Neural progenitor cell (in vitro differentiated cells): ENCODE measurements at regions not wholly inside any gene's neighbourhood (a gene's known extent, or its start where the extent isn't known, plus 50 kb on each side); places are given as distances from the start of the nearest gene placed in this dataset.

Experiments used
- DNase-seq: peaks from one replicate; pipeline ENCODE4 v3.0.0-alpha.2; 2016; ENCODE audit warnings: low spot score
- H2AFZ ChIP-seq: fragments of 200-600 bp; sonication (generic); replicated peaks from 2 replicates; pipeline ENCODE4 v1.6.1; 2016; ENCODE audit warnings: antibody characterized with exemption
- H3F3A ChIP-seq: fragments of 200-600 bp; sonication (generic); 2 replicates; pipeline ENCODE4 v1.6.1; 2016; ENCODE audit warnings: antibody characterized with exemption, low read depth
- H3K27ac ChIP-seq: fragments of 200-600 bp; sonication (generic); 2 replicates; pipeline ENCODE4 v1.5.1; 2016; ENCODE audit warnings: mild to moderate bottlenecking
- H3K27me3 ChIP-seq: fragments of 200-600 bp; sonication (generic); 2 replicates; pipeline ENCODE4 v1.6.1; 2016; ENCODE audit warnings: mild to moderate bottlenecking, moderate library complexity
- H3K36me3 ChIP-seq: fragments of 200-600 bp; sonication (generic); 2 replicates; pipeline ENCODE4 v1.5.1; 2016
- H3K4me1 ChIP-seq: fragments of 200-600 bp; sonication (generic); 2 replicates; pipeline ENCODE4 v1.6.1; 2016; ENCODE audit warnings: mixed run types
- H3K4me2 ChIP-seq: fragments of 200-600 bp; sonication (generic); 2 replicates; pipeline ENCODE4 v1.6.1; 2016
- H3K4me3 ChIP-seq: fragments of 200-600 bp; sonication (generic); 2 replicates; pipeline ENCODE4 v1.5.1; 2016
- H3K79me2 ChIP-seq: fragments of 200-600 bp; sonication (generic); 2 replicates; pipeline ENCODE4 v1.6.1; 2016; ENCODE audit warnings: low read depth
- H3K9ac ChIP-seq: fragments of 200-600 bp; sonication (generic); 2 replicates; pipeline ENCODE4 v1.6.1; 2016
- H3K9me3 ChIP-seq: fragments of 200-600 bp; sonication (generic); 2 replicates; pipeline ENCODE4 v1.5.1; 2016; ENCODE audit warnings: low read depth
- H4K20me1 ChIP-seq: fragments of 200-600 bp; sonication (generic); 2 replicates; pipeline ENCODE4 v1.6.1; 2016; ENCODE audit warnings: low read depth
- H3K27ac Mint-ChIP-seq: 3 replicates; pipeline ENCODE4 v1.8.0; 2021; ENCODE audit warnings: mixed read lengths
- H3K27me3 Mint-ChIP-seq: 2 replicates; pipeline ENCODE4 v1.8.0; 2022; ENCODE audit warnings: low read depth, mild to moderate bottlenecking, inconsistent platforms, moderate library complexity, mixed read lengths; ENCODE audit not compliant: insufficient read depth
- H3K36me3 Mint-ChIP-seq: 3 replicates; pipeline ENCODE4 v1.8.0; 2021; ENCODE audit warnings: mixed read lengths
- H3K4me1 Mint-ChIP-seq: 3 replicates; pipeline ENCODE4 v1.8.0; 2021; ENCODE audit warnings: mixed read lengths
- H3K4me3 Mint-ChIP-seq: 3 replicates; pipeline ENCODE4 v1.8.0; 2021; ENCODE audit warnings: mild to moderate bottlenecking, moderate library complexity, mixed read lengths
- H3K9me3 Mint-ChIP-seq: 3 replicates; pipeline ENCODE4 v1.8.0; 2020; ENCODE audit warnings: mixed read lengths
- EZH2 ChIP-seq: fragments of 200-600 bp; sonication (generic); IDR thresholded peaks from 2 replicates; pipeline ENCODE4 v1.6.1; 2017; ENCODE audit warnings: antibody characterized with exemption, mild to moderate bottlenecking, moderate library complexity
- EZH2phosphoT487 ChIP-seq: fragments of 200-600 bp; sonication (generic); IDR thresholded peaks from 2 replicates; pipeline ENCODE4 v1.6.1; 2017; ENCODE audit warnings: antibody characterized with exemption
- TF ChIP-seq, protein P1 (sequence below): fragments of 200-600 bp; sonication (generic); IDR thresholded peaks from 2 replicates; pipeline ENCODE4 v1.5.1; 2017; ENCODE audit warnings: antibody characterized with exemption, mild to moderate bottlenecking

DNA sequence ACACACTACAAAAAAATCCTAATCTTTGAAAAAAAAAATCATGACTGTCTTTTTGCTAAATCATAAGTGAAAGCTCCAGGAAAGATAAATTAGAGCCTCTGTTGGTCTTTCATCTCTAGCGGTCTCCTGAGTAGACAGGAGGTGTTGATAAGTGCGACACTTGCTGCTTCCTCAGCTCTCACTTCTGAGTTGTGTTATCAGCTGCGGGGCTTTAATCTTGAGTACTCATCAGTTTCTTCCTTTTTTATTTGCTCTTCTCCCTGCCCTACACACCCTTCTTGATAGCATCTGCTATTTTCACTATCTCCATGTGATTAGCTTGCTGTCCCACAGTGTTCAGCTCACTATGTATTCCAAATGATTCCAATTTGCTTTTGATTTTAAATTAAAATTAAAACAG, 1449.2 kb downstream of the C4orf33 start:
- Histone ChIP-seq H3K4me2 (no peak overlapping the region), H3F3A (no peaks in the 10 kb centered on the region), H4K20me1 (no peaks in the 10 kb centered on the region), H3K27ac (no peak overlapping the region), H3K79me2 (no peaks in the 10 kb centered on the region), H3K4me3 (no peak overlapping the region), H2AFZ (no peak overlapping the region), H3K4me1 (no peaks in the 10 kb centered on the region), H3K27me3 (no peaks in the 10 kb centered on the region), H3K9me3 (no peaks in the 10 kb centered on the region), H3K36me3 (no peaks in the 10 kb centered on the region), H3K9ac (no peak overlapping the region)
- Mint-ChIP-seq H3K4me3 (no peak overlapping the region), H3K9me3 (no peaks in the 10 kb centered on the region), H3K27ac (no peak overlapping the region), H3K27me3 (peaks cover 2% of the 10 kb centered on the region), H3K36me3 (no peaks in the 10 kb centered on the region), H3K4me1 (peaks cover 10% of the 10 kb centered on the region)
- no peak for DNase-seq
- TF ChIP-seq, protein P1, sequence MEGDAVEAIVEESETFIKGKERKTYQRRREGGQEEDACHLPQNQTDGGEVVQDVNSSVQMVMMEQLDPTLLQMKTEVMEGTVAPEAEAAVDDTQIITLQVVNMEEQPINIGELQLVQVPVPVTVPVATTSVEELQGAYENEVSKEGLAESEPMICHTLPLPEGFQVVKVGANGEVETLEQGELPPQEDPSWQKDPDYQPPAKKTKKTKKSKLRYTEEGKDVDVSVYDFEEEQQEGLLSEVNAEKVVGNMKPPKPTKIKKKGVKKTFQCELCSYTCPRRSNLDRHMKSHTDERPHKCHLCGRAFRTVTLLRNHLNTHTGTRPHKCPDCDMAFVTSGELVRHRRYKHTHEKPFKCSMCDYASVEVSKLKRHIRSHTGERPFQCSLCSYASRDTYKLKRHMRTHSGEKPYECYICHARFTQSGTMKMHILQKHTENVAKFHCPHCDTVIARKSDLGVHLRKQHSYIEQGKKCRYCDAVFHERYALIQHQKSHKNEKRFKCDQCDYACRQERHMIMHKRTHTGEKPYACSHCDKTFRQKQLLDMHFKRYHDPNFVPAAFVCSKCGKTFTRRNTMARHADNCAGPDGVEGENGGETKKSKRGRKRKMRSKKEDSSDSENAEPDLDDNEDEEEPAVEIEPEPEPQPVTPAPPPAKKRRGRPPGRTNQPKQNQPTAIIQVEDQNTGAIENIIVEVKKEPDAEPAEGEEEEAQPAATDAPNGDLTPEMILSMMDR, result no peak
- TF ChIP-seq EZH2 (no peak), EZH2phosphoT487 (no peak)

DNA sequence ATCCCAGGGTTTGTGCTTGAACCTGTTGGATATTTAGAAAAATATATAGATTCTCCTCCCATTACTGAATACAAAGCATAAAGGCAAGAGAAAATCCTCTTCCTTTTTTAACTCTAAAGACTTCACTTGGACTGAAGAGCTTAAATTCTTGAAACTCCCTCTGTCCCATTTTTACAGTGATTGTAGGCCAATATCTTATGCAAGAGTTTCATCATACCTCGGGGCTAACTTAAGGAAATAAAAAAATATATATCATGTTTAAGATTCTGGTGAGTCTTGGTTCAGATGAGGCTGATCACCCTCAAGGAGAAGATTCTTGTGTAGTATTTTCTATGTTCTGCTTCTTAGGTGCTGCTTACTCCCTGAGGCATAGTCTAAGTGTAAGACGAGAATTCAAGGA, 1449.6 kb downstream of the C4orf33 start:
- H3K9me3 ChIP-seq, result no peaks in the 10 kb centered on the region
- H3K27me3 ChIP-seq, result no peaks in the 10 kb centered on the region
- no peak overlapping the region for H3K9ac ChIP-seq
- no peaks in the 10 kb centered on the region for H3K4me1 ChIP-seq
- H3K4me2 ChIP-seq, result no peak overlapping the region
- H3K79me2 ChIP-seq, result no peaks in the 10 kb centered on the region
- H3F3A ChIP-seq, result no peaks in the 10 kb centered on the region
- Mint-ChIP-seq H3K27me3 (peaks cover 2% of the 10 kb centered on the region), H3K27ac (no peak overlapping the region), H3K36me3 (no peaks in the 10 kb centered on the region), H3K9me3 (no peaks in the 10 kb centered on the region), H3K4me3 (no peak overlapping the region), H3K4me1 (peaks cover 10% of the 10 kb centered on the region)
- DNase-seq, result no peak
- no peak overlapping the region for H3K27ac ChIP-seq
- no peaks in the 10 kb centered on the region for H4K20me1 ChIP-seq
- no peak overlapping the region for H3K4me3 ChIP-seq
- H3K36me3 ChIP-seq, result no peaks in the 10 kb centered on the region
- TF ChIP-seq EZH2 (no peak), EZH2phosphoT487 (no peak)
- TF ChIP-seq, protein P1, result no peak
- no peak overlapping the region for H2AFZ ChIP-seq

DNA sequence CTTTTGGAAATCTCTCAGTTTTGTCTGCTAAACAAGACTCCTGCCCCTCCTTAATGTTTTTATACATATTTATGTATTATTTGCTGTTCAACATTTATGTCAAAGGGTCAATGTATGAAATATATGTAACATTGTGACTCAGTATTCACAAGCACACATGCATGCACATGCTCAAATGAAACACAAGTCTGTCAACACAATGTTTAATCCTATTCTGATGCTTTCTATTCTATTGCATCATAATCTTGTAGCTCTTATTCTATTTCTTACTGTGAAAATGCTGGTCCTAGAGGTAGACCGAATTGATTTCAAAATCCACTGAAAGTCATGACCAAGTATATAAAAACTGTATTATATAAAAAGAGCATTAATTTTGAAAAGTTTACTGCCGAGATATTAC, 1463.3 kb downstream of the C4orf33 start:
- Histone ChIP-seq H4K20me1 (no peaks in the 10 kb centered on the region), H3K9ac (no peak overlapping the region), H3F3A (no peaks in the 10 kb centered on the region), H3K4me3 (no peak overlapping the region), H3K4me1 (peaks cover 9% of the 10 kb centered on the region), H3K79me2 (no peaks in the 10 kb centered on the region), H3K9me3 (peaks cover 5% of the 10 kb centered on the region), H3K27ac (no peak overlapping the region), H3K4me2 (no peak overlapping the region), H3K27me3 (no peaks in the 10 kb centered on the region), H2AFZ (no peak overlapping the region), H3K36me3 (no peaks in the 10 kb centered on the region)
- DNase-seq, result no peak
- H3K27ac Mint-ChIP-seq, result no peak overlapping the region
- peaks cover 3% of the 10 kb centered on the region for H3K27me3 Mint-ChIP-seq
- TF ChIP-seq EZH2phosphoT487 (no peak), EZH2 (no peak)
- TF ChIP-seq, protein P1, result no peak
- peaks cover 14% of the 10 kb centered on the region for H3K4me1 Mint-ChIP-seq
- peaks cover 3% of the 10 kb centered on the region for H3K9me3 Mint-ChIP-seq
- no peaks in the 10 kb centered on the region for H3K36me3 Mint-ChIP-seq
- H3K4me3 Mint-ChIP-seq, result no peak overlapping the region
